H1 (cell line): ENCODE measurements at regions not wholly inside any gene's neighbourhood (a gene's known extent, or its start where the extent isn't known, plus 50 kb on each side); places are given as distances from the start of the nearest gene placed in this dataset.

ENCODE experiments used
- CTCF ChIP-seq, 3 experiments: IDR thresholded peaks; 1 replicate in 2 of 3; 2 replicates in 1 of 3; pipeline versions ENCODE4 v1.5.1 to v1.6.1; 2011; ENCODE audit warnings: low read length in 3 of 3, mild to moderate bottlenecking in 3 of 3, inconsistent platforms in 2 of 3, low read depth in 1 of 3, moderate library complexity in 1 of 3; ENCODE audit not compliant: insufficient read depth in 1 of 3; ENCODE audit errors: control extremely low read depth in 1 of 3
- GABPA ChIP-seq: IDR thresholded peaks from 2 replicates; pipeline ENCODE4 v1.6.1; 2011; ENCODE audit warnings: mild to moderate bottlenecking, low read length, moderate library complexity, borderline replicate concordance; ENCODE audit not compliant: insufficient read depth
- MAFK ChIP-seq: IDR thresholded peaks from 2 replicates; pipeline ENCODE4 v1.6.1; 2012; ENCODE audit warnings: low read depth, mild to moderate bottlenecking, improper control_type of control experiment, low read length
- POLR2AphosphoS5 ChIP-seq: IDR thresholded peaks from 2 replicates; pipeline ENCODE4 v1.6.1; 2011; ENCODE audit warnings: low read depth, low read length
- TBP ChIP-seq: IDR thresholded peaks from 2 replicates; pipeline ENCODE4 v1.6.1; 2011; ENCODE audit warnings: low read depth, low read length, improper control_type of control experiment

- no peak for TF ChIP-seq POLR2AphosphoS5
- no peak for TF ChIP-seq TBP
- no peak for TF ChIP-seq GABPA
- no peak for TF ChIP-seq MAFK
- no peak for TF ChIP-seq CTCF (IDR thresholded peaks at IDR 0.05; ENCODE audit: control extremely low read depth in 1 of 3, insufficient read depth in 1 of 3, low read depth in 1 of 3, low read length in 3 of 3)
These were observed 109.2 kb downstream of the GP2 start for GRCh38 chr16:20218093-20218492.
